HEK293 (cell line): ENCODE measurements at regions not wholly inside any gene's neighbourhood (a gene's known extent, or its start where the extent isn't known, plus 50 kb on each side); places are given as distances from the start of the nearest gene placed in this dataset.

Experiments
- CTCF ChIA-PET: fragments of 350-600 bp; formaldehyde crosslinking; extraction: SDS; loops from one replicate; lab custom pipeline; 2021; ENCODE audit warnings: antibody characterized with exemption; lab: Yijun Ruan, JAX
- POLR2A ChIA-PET: fragments of 300-600 bp; formaldehyde crosslinking; extraction: SDS; loops from one replicate; lab custom pipeline; 2020; ENCODE audit warnings: antibody characterized with exemption, inconsistent platforms; lab: Yijun Ruan, JAX
- H3K27ac ChIP-seq: fragments of 200-500 bp; sonication (Bioruptor generic); 2 replicates; pipeline ENCODE4 v1.5.1; 2014; ENCODE audit warnings: low read depth, low read length, control low read depth, inconsistent platforms; ENCODE audit errors: extremely low read depth
- H3K36me3 ChIP-seq, 2 experiments: fragments of 200-500 bp in 1 of 2; sonication (Bioruptor generic) in 1 of 2; 1 replicate in 1 of 2; 2 replicates in 1 of 2; pipeline ENCODE4 v1.5.1; 2014 to 2017; ENCODE audit warnings: inconsistent platforms in 2 of 2, low read length in 2 of 2; ENCODE audit not compliant: control insufficient read depth in 2 of 2, insufficient read depth in 1 of 2
- H3K4me1 ChIP-seq: fragments of 200-500 bp; sonication (Bioruptor generic); 2 replicates; pipeline ENCODE4 v1.5.1; 2014; ENCODE audit warnings: mild to moderate bottlenecking, low read length, inconsistent platforms; ENCODE audit not compliant: control insufficient read depth, insufficient read depth
- H3K4me3 ChIP-seq: 2 replicates; pipeline ENCODE4 v1.5.1; 2011; ENCODE audit warnings: low read depth, mild to moderate bottlenecking, control low read depth, low read length, moderate library complexity
- H3K9me3 ChIP-seq: fragments of 200-500 bp; sonication (Bioruptor generic); 2 replicates; pipeline ENCODE4 v1.5.1; 2014; ENCODE audit warnings: low read depth, low read length, inconsistent platforms; ENCODE audit not compliant: control insufficient read depth, insufficient read depth
- KLF17 ChIP-seq: fragments of 450-650 bp; formaldehyde crosslinking; IDR thresholded peaks from 2 replicates; pipeline ENCODE4 v1.5.1; 2016; ENCODE audit warnings: missing biosample characterization, missing genetic modification characterization
- REST ChIP-seq: fragments of 450-650 bp; formaldehyde crosslinking; IDR thresholded peaks from 2 replicates; pipeline ENCODE4 v1.5.1; 2016; ENCODE audit warnings: missing biosample characterization, missing genetic modification characterization
- SCRT1 ChIP-seq: fragments of 450-650 bp; formaldehyde crosslinking; IDR thresholded peaks from 2 replicates; pipeline ENCODE4 v1.5.1; 2016; ENCODE audit warnings: missing biosample characterization, missing genetic modification characterization, borderline replicate concordance
- SCRT2 ChIP-seq: fragments of 450-650 bp; formaldehyde crosslinking; IDR thresholded peaks from 2 replicates; pipeline ENCODE4 v1.5.1; 2016; ENCODE audit warnings: missing biosample characterization, missing genetic modification characterization
- ZFP3 ChIP-seq: fragments of 450-650 bp; formaldehyde crosslinking; IDR thresholded peaks from 2 replicates; pipeline ENCODE4 v1.5.1; 2016; ENCODE audit warnings: low read depth, missing biosample characterization, missing genetic modification characterization
- ZNF132 ChIP-seq: fragments of 450-650 bp; formaldehyde crosslinking; IDR thresholded peaks from 2 replicates; pipeline ENCODE4 v1.5.1; 2017; ENCODE audit warnings: missing biosample characterization, missing genetic modification characterization, borderline replicate concordance
- ZNF211 ChIP-seq: fragments of 450-650 bp; formaldehyde crosslinking; IDR thresholded peaks from 2 replicates; pipeline ENCODE4 v1.5.1; 2016; ENCODE audit warnings: low read depth, missing biosample characterization, missing genetic modification characterization
- ZNF214 ChIP-seq: fragments of 450-650 bp; formaldehyde crosslinking; IDR thresholded peaks from 2 replicates; pipeline ENCODE4 v1.5.1; 2017; ENCODE audit warnings: missing biosample characterization, mild to moderate bottlenecking, missing genetic modification characterization, borderline replicate concordance
- ZNF221 ChIP-seq: fragments of 450-650 bp; formaldehyde crosslinking; IDR thresholded peaks from 2 replicates; pipeline ENCODE4 v1.5.1; 2017; ENCODE audit warnings: missing biosample characterization, missing genetic modification characterization, borderline replicate concordance
- ZNF239 ChIP-seq: fragments of 450-650 bp; formaldehyde crosslinking; IDR thresholded peaks from 2 replicates; pipeline ENCODE4 v1.5.1; 2016; ENCODE audit warnings: missing biosample characterization, missing genetic modification characterization
- ZNF280D ChIP-seq: fragments of 450-650 bp; formaldehyde crosslinking; IDR thresholded peaks from 2 replicates; pipeline ENCODE4 v1.5.1; 2016; ENCODE audit warnings: missing biosample characterization, missing genetic modification characterization
- ZNF394 ChIP-seq: fragments of 450-650 bp; formaldehyde crosslinking; IDR thresholded peaks from 2 replicates; pipeline ENCODE4 v1.5.1; 2016; ENCODE audit warnings: missing biosample characterization, missing genetic modification characterization, mild to moderate bottlenecking, moderate library complexity, borderline replicate concordance
- ZNF404 ChIP-seq: fragments of 450-650 bp; formaldehyde crosslinking; IDR thresholded peaks from 2 replicates; pipeline ENCODE4 v1.5.1; 2017; ENCODE audit warnings: missing biosample characterization, missing genetic modification characterization
- ZNF510 ChIP-seq: fragments of 450-650 bp; formaldehyde crosslinking; IDR thresholded peaks from 2 replicates; pipeline ENCODE4 v1.5.1; 2018; ENCODE audit warnings: mild to moderate bottlenecking, missing genetic modification characterization, missing biosample characterization; ENCODE audit not compliant: insufficient replicate concordance
- ZNF558 ChIP-seq: fragments of 450-650 bp; formaldehyde crosslinking; IDR thresholded peaks from 2 replicates; pipeline ENCODE4 v1.5.1; 2016; ENCODE audit warnings: missing biosample characterization, missing genetic modification characterization
- ZNF658 ChIP-seq: fragments of 450-650 bp; formaldehyde crosslinking; IDR thresholded peaks from 2 replicates; pipeline ENCODE4; 2016; ENCODE audit warnings: missing biosample characterization, missing genetic modification characterization
- ZNF701 ChIP-seq: fragments of 450-650 bp; formaldehyde crosslinking; IDR thresholded peaks from 2 replicates; pipeline ENCODE4 v1.5.1; 2016; ENCODE audit warnings: missing biosample characterization, missing genetic modification characterization

- TF ChIP-seq ZNF280D (tag by site-specific recombination): no peak
- no peak for TF ChIP-seq ZNF404 (tag by site-specific recombination)
- TF ChIP-seq ZNF658 (tag by site-specific recombination): no peak
- TF ChIP-seq ZNF394 (tag by site-specific recombination): no peak
- TF ChIP-seq ZNF558 (tag by site-specific recombination): no peak
- TF ChIP-seq ZNF132 (tag by site-specific recombination): no peak
Observed at GRCh38 chr6:98107801-98108200, 726.6 kb upstream of the POU3F2 start (continued).

- Histone ChIP-seq H3K9me3 (no peaks in the 10 kb centered on the region), H3K27ac (no peak overlapping the region), H3K4me3 (no peak overlapping the region), H3K36me3 (no peaks in the 10 kb centered on the region), H3K4me1 (no peaks in the 10 kb centered on the region)
- ChIA-PET CTCF (no interaction called here), POLR2A (no interaction called here)
- TF ChIP-seq ZNF239 (tag by site-specific recombination): no peak
- TF ChIP-seq ZNF132 (tag by site-specific recombination): no peak
- no peak for TF ChIP-seq KLF17
- no peak for TF ChIP-seq SCRT1 (tag by site-specific recombination)
- TF ChIP-seq ZNF510: no peak
- TF ChIP-seq ZNF221 (tag by site-specific recombination): no peak
- TF ChIP-seq ZNF214: no peak
Observed at GRCh38 chr6:98116455-98116854, 717.9 kb upstream of the POU3F2 start.

GRCh38 chr6:98117068-98117467 is 717.3 kb upstream of the POU3F2 start:
- Histone ChIP-seq H3K9me3 (no peaks in the 10 kb centered on the region), H3K36me3 (no peaks in the 10 kb centered on the region), H3K4me1 (no peaks in the 10 kb centered on the region), H3K4me3 (no peak overlapping the region), H3K27ac (no peak overlapping the region)
- CTCF ChIA-PET: interaction anchor here (0.7 kb wide), 1 partner anchor 764 kb away, joined by 3 read pairs; no protein-coding TSS in a partner anchor
- TF ChIP-seq SCRT2 (tag by site-specific recombination) (no peak), ZFP3 (tag by site-specific recombination) (no peak), ZNF701 (no peak)
- POLR2A ChIA-PET: no interaction called here

GRCh38 chr6:98118397-98119045 is 715.9 kb upstream of the POU3F2 start:
- H3K4me3 ChIP-seq: no peak overlapping the region
- no peak for TF ChIP-seq ZNF211
- no peak for TF ChIP-seq REST
- TF ChIP-seq, all 188 proteins: peak for 0
- Histone ChIP-seq H3K4me1 (no peaks in the 10 kb centered on the region), H3K9me3 (no peaks in the 10 kb centered on the region), H3K27ac (no peak overlapping the region), H3K36me3 (no peaks in the 10 kb centered on the region)
- CTCF ChIA-PET: no interaction called here
- POLR2A ChIA-PET: no interaction called here
